ENCODE measurements at regions not wholly inside any gene's neighbourhood (a gene's known extent, or its start where the extent isn't known, plus 50 kb on each side); places are given as distances from the start of the nearest gene placed in this dataset.

- H3K9me2 ChIP-seq (ENCODE audit: insufficient read depth): no peaks in the 10 kb centered on the region
- in situ Hi-C loops (cut with MboI): no loop called here
- no peaks in the 10 kb centered on the region for H3K79me2 ChIP-seq (ENCODE audit: insufficient read depth)
- H3K4me2 ChIP-seq (ENCODE audit: unreplicated experiment): no peak overlapping the region
- H3K27me3 ChIP-seq (replicated peaks; ENCODE audit: insufficient read depth): peaks cover 8% of the 10 kb centered on the region; the same call in 1 of the 2 replicates
- no peak overlapping the region for H3K9ac ChIP-seq
- no peaks in the 10 kb centered on the region for H3F3A ChIP-seq (ENCODE audit: insufficient read depth)
- TF ChIP-seq EZH2phosphoT487 (IDR thresholded peaks at IDR 0.05; ENCODE audit: insufficient read depth, low read depth) (no peak), EZH2 (IDR thresholded peaks at IDR 0.05; ENCODE audit: insufficient read depth, poor library complexity, severe bottlenecking) (no peak)
- no peaks in the 10 kb centered on the region for H3K4me1 ChIP-seq (ENCODE audit: insufficient read depth)
- H3K36me3 ChIP-seq (ENCODE audit: low read depth): no peaks in the 10 kb centered on the region
- no peak overlapping the region for H3K4me3 ChIP-seq
- no peak overlapping the region for H2AFZ ChIP-seq
- no peaks in the 10 kb centered on the region for H3K9me3 ChIP-seq (ENCODE audit: low read depth)
- H4K20me1 ChIP-seq (ENCODE audit: insufficient read depth): no peaks in the 10 kb centered on the region
- WGBS, 2 experiments (ENCODE audit: low coverage in 1 of 2, low lambda C conversion rate in 2 of 2, missing lambda C conversion rate in 2 of 2): 40 to 42% methylated on average over 4 of the region's 4 CpGs
- H3K27ac ChIP-seq: no peak overlapping the region
- DNase-seq: no peak
Measured at GRCh38 chr5:163604013-163604412, 98.6 kb downstream of the MAT2B start.

- Histone ChIP-seq H3K9me2 (ENCODE audit: insufficient read depth) (no peaks in the 10 kb centered on the region), H3K79me2 (ENCODE audit: insufficient read depth) (no peaks in the 10 kb centered on the region), H3K36me3 (ENCODE audit: low read depth) (no peaks in the 10 kb centered on the region), H3K4me1 (ENCODE audit: insufficient read depth) (no peaks in the 10 kb centered on the region), H3K9me3 (ENCODE audit: low read depth) (no peaks in the 10 kb centered on the region), H3F3A (ENCODE audit: insufficient read depth) (no peaks in the 10 kb centered on the region), H3K27me3 (replicated peaks; ENCODE audit: insufficient read depth) (peaks cover 6% of the 10 kb centered on the region; the same call in 1 of the 2 replicates), H3K4me2 (ENCODE audit: unreplicated experiment) (no peak overlapping the region), H3K9ac (no peak overlapping the region), H3K27ac (no peak overlapping the region), H4K20me1 (ENCODE audit: insufficient read depth) (no peaks in the 10 kb centered on the region), H2AFZ (no peak overlapping the region), H3K4me3 (no peak overlapping the region)
- no peak for TF ChIP-seq EZH2 (IDR thresholded peaks at IDR 0.05; ENCODE audit: insufficient read depth, poor library complexity, severe bottlenecking)
- TF ChIP-seq EZH2phosphoT487 (IDR thresholded peaks at IDR 0.05; ENCODE audit: insufficient read depth, low read depth): no peak
- DNase-seq: no peak
- WGBS, 2 experiments (ENCODE audit: low coverage in 1 of 2, low lambda C conversion rate in 2 of 2, missing lambda C conversion rate in 2 of 2): 36 to 42% methylated on average over 4 of the region's 4 CpGs
- in situ Hi-C loops (cut with MboI): no loop called here
Measured at GRCh38 chr5:163607256-163607655, 101.8 kb downstream of the MAT2B start.

DNA sequence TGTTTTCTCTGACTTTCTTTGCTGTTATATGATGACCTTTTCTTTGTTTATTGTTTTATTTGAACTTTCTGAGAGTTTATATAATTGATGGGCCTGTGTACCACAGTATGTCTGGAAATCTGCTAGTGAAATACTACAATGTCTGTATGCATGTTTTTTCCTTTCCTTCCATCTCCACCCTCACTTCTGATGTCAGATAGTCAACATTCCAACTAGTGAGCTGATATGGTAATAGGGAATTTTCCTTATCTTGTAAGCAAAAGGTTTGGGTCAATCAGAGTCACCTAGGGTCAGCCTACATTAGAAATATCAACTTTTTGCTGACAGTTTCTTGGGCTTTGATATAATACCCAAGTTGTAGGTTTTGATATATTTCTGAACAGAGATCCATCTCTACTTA, 103.2 kb downstream of the MAT2B start:
- in situ Hi-C loops (cut with MboI): no loop called here

GRCh38 chr5:163609910-163610309, 104.5 kb downstream of the MAT2B start:
- Histone ChIP-seq H3K9me2 (ENCODE audit: insufficient read depth) (no peaks in the 10 kb centered on the region), H4K20me1 (ENCODE audit: insufficient read depth) (no peaks in the 10 kb centered on the region), H3F3A (ENCODE audit: insufficient read depth) (no peaks in the 10 kb centered on the region)

More for the DNA sequence above, 103.2 kb downstream of the MAT2B start:
- no peaks in the 10 kb centered on the region for H3K4me1 ChIP-seq (ENCODE audit: insufficient read depth)
- no peaks in the 10 kb centered on the region for H3K36me3 ChIP-seq (ENCODE audit: low read depth)
- no peak overlapping the region for H2AFZ ChIP-seq
- no peak overlapping the region for H3K4me2 ChIP-seq (ENCODE audit: unreplicated experiment)
- H3K27me3 ChIP-seq (replicated peaks; ENCODE audit: insufficient read depth): peaks cover 14% of the 10 kb centered on the region; the same call in 1 of the 2 replicates
- H4K20me1 ChIP-seq (ENCODE audit: insufficient read depth): no peaks in the 10 kb centered on the region
- H3K27ac ChIP-seq: no peak overlapping the region
- H3K79me2 ChIP-seq (ENCODE audit: insufficient read depth): no peaks in the 10 kb centered on the region
- H3K9ac ChIP-seq: no peak overlapping the region
- H3K4me3 ChIP-seq: no peak overlapping the region
- no peak for DNase-seq
- H3K9me2 ChIP-seq (ENCODE audit: insufficient read depth): no peaks in the 10 kb centered on the region
- H3F3A ChIP-seq (ENCODE audit: insufficient read depth): no peaks in the 10 kb centered on the region
- TF ChIP-seq EZH2 (IDR thresholded peaks at IDR 0.05; ENCODE audit: insufficient read depth, poor library complexity, severe bottlenecking) (no peak), EZH2phosphoT487 (IDR thresholded peaks at IDR 0.05; ENCODE audit: insufficient read depth, low read depth) (no peak)
- no peaks in the 10 kb centered on the region for H3K9me3 ChIP-seq (ENCODE audit: low read depth)

More at GRCh38 chr5:163609910-163610309, 104.5 kb downstream of the MAT2B start:
- in situ Hi-C loops (cut with MboI): no loop called here
- no peaks in the 10 kb centered on the region for H3K36me3 ChIP-seq (ENCODE audit: low read depth)
- no peak overlapping the region for H3K9ac ChIP-seq
- 25 to 29% methylated on average over 1 of the region's 1 CpG for WGBS, 2 experiments (ENCODE audit: low coverage in 1 of 2, low lambda C conversion rate in 2 of 2, missing lambda C conversion rate in 2 of 2)
- no peak overlapping the region for H2AFZ ChIP-seq
- no peaks in the 10 kb centered on the region for H3K9me3 ChIP-seq (ENCODE audit: low read depth)
- H3K4me2 ChIP-seq (ENCODE audit: unreplicated experiment): no peak overlapping the region
- TF ChIP-seq EZH2 (IDR thresholded peaks at IDR 0.05; ENCODE audit: insufficient read depth, poor library complexity, severe bottlenecking): no peak
- TF ChIP-seq EZH2phosphoT487 (IDR thresholded peaks at IDR 0.05; ENCODE audit: insufficient read depth, low read depth): no peak
- no peak for DNase-seq
- peaks cover 14% of the 10 kb centered on the region; the same call in 1 of the 2 replicates for H3K27me3 ChIP-seq (replicated peaks; ENCODE audit: insufficient read depth)
- no peaks in the 10 kb centered on the region for H3K4me1 ChIP-seq (ENCODE audit: insufficient read depth)
- no peak overlapping the region for H3K27ac ChIP-seq
- no peaks in the 10 kb centered on the region for H3K79me2 ChIP-seq (ENCODE audit: insufficient read depth)
- no peak overlapping the region for H3K4me3 ChIP-seq
